ENCODE measurements at regions not wholly inside any gene's neighbourhood (a gene's known extent, or its start where the extent isn't known, plus 50 kb on each side); places are given as distances from the start of the nearest gene placed in this dataset.
"Not testable (repeated sequence)": the region's sequence is repeated elsewhere in the genome, so short reads cannot be mapped to it uniquely, and the experiment has no call there.

GRCh38 chr9:120338340-120338739 lies 241.6 kb downstream of the CDK5RAP2 start:
- DNase-seq = no peak

GRCh38 chr9:120337131-120337530 lies 242.8 kb downstream of the CDK5RAP2 start:
- no peak for DNase-seq

- no peak for DNase-seq
Observed at GRCh38 chr9:120336753-120337090, 243.2 kb downstream of the CDK5RAP2 start.

- no peak for DNase-seq
Observed at GRCh38 chr9:120336021-120336752, 243.8 kb downstream of the CDK5RAP2 start.

- no peak for DNase-seq
Observed at GRCh38 chr9:120331913-120332312, 248.1 kb downstream of the CDK5RAP2 start.

GRCh38 chr9:120330031-120330430 lies 249.9 kb downstream of the CDK5RAP2 start:
- no peak for DNase-seq

- DNase-seq = no peak
Observed at GRCh38 chr9:120327322-120327721, 252.6 kb downstream of the CDK5RAP2 start.

GRCh38 chr9:120326049-120326693 lies 253.8 kb downstream of the CDK5RAP2 start:
- DNase-seq = no peak

- no peak for DNase-seq
Observed at GRCh38 chr9:120324996-120325642, 254.8 kb downstream of the CDK5RAP2 start.

- no peak for DNase-seq
Observed at GRCh38 chr9:120324461-120324860, 255.5 kb downstream of the CDK5RAP2 start.

- DNase-seq = no peak
Observed at GRCh38 chr9:120323125-120323524, 256.8 kb downstream of the CDK5RAP2 start.

GRCh38 chr9:120319452-120319851 lies 260.5 kb downstream of the CDK5RAP2 start:
- DNase-seq = no peak

GRCh38 chr9:120315154-120315553 lies 264.8 kb downstream of the CDK5RAP2 start:
- DNase-seq = no peak

GRCh38 chr9:120312031-120312430 lies 267.9 kb downstream of the CDK5RAP2 start:
- DNase-seq = no peak

- no peak for DNase-seq
Observed at GRCh38 chr9:120310035-120310434, 269.9 kb downstream of the CDK5RAP2 start.

GRCh38 chr9:120308495-120308894 lies 271.5 kb downstream of the CDK5RAP2 start:
- DNase-seq = no peak

GRCh38 chr9:120307599-120307998 lies 272.4 kb downstream of the CDK5RAP2 start:
- no peak for DNase-seq

GRCh38 chr9:120306561-120306960 lies 273.4 kb downstream of the CDK5RAP2 start:
- DNase-seq = no peak

- DNase-seq = no peak
Observed at GRCh38 chr9:120306088-120306487, 273.9 kb downstream of the CDK5RAP2 start.

- DNase-seq = not testable (repeated sequence)
Observed at GRCh38 chr9:120304896-120305295, 275.1 kb downstream of the CDK5RAP2 start.

GRCh38 chr9:120303519-120303918 lies 276.4 kb downstream of the CDK5RAP2 start:
- no peak for DNase-seq

GRCh38 chr9:120299785-120300184 lies 280.2 kb downstream of the CDK5RAP2 start:
- no peak for DNase-seq

GRCh38 chr9:120294003-120294402 lies 286.0 kb downstream of the CDK5RAP2 start:
- DNase-seq = no peak

GRCh38 chr9:120292606-120293005 lies 287.4 kb downstream of the CDK5RAP2 start:
- no peak for DNase-seq

Measured in activated naive CD4-positive, alpha-beta T cell (primary cell).